ENCODE measurements at regions not wholly inside any gene's neighbourhood (a gene's known extent, or its start where the extent isn't known, plus 50 kb on each side); places are given as distances from the start of the nearest gene placed in this dataset.
A peak's percentile ranks its signal among the peaks of the same experiment; 100 is the strongest.
"Not testable (repeated sequence)": the region's sequence is repeated elsewhere in the genome, so short reads cannot be mapped to it uniquely, and the experiment has no call there.

DNA sequence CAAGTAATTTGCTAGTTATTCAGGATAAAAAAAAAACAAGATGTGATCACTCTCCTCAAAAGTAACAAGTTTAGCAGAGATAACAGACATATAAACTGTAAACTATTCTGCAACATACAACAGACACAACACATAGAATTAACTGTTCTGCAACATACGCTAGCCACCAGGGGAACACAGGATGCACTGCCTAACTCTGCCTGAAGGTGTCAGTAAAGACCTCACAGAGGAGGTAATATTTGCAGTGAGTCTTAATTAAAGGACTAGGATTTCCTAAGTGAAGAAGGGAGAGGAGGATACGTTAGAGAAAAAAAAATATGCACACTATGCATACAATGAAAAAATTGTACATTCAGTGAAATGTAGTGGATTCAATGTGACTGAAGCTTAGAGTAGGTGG is 129.6 kb downstream of the NBPF8 start:
- H3K36me3 ChIP-seq (ENCODE audit: control insufficient read depth, insufficient read depth, low read length); H3K4me3 ChIP-seq; H3K9me1 ChIP-seq (ENCODE audit: control insufficient read depth, insufficient read depth, low read length); POLR2A ChIA-PET; H3K9me3 ChIP-seq (replicated peaks; ENCODE audit: control insufficient read depth, insufficient read depth, low read depth, low read length); H3K27ac ChIP-seq (ENCODE audit: extremely low read depth, low read depth, low read length); H3K79me2 ChIP-seq (ENCODE audit: control insufficient read depth, insufficient read depth, low read length); BruUV-seq (replicated peaks); H3K9ac ChIP-seq (ENCODE audit: insufficient read depth in 1 of 2, low read depth in 2 of 2, low read length in 2 of 2); H3K4me1 ChIP-seq (replicated peaks in 1 of 2; ENCODE audit: control insufficient read depth in 2 of 2, insufficient read depth in 2 of 2, low read length in 2 of 2); H2AFZ ChIP-seq (ENCODE audit: low read depth, low read length); H3K27me3 ChIP-seq (ENCODE audit: control insufficient read depth in 2 of 2, insufficient read depth in 2 of 2, low read length in 2 of 2); CTCF ChIA-PET (ENCODE audit: low intra/inter-chr PET ratio); intact Hi-C loops (cut with micrococcal nuclease); DNase-seq (ENCODE audit: extremely low read depth in 1 of 4, low spot score in 3 of 4); H3K4me2 ChIP-seq (ENCODE audit: insufficient read depth, low read length); in situ Hi-C loops (cut with MboI); H4K20me1 ChIP-seq (replicated peaks; ENCODE audit: control insufficient read depth, insufficient read depth, low read length); FAIRE-seq: not testable (repeated sequence)
- 0 out of 2 replicates have a peak, but pooled peaks have one; percentile 7 for TF ChIP-seq SMC3 (conservative IDR thresholded peaks at IDR 0.05; ENCODE audit: insufficient read depth, low read depth, low read length)
- TF ChIP-seq, protein P1, sequence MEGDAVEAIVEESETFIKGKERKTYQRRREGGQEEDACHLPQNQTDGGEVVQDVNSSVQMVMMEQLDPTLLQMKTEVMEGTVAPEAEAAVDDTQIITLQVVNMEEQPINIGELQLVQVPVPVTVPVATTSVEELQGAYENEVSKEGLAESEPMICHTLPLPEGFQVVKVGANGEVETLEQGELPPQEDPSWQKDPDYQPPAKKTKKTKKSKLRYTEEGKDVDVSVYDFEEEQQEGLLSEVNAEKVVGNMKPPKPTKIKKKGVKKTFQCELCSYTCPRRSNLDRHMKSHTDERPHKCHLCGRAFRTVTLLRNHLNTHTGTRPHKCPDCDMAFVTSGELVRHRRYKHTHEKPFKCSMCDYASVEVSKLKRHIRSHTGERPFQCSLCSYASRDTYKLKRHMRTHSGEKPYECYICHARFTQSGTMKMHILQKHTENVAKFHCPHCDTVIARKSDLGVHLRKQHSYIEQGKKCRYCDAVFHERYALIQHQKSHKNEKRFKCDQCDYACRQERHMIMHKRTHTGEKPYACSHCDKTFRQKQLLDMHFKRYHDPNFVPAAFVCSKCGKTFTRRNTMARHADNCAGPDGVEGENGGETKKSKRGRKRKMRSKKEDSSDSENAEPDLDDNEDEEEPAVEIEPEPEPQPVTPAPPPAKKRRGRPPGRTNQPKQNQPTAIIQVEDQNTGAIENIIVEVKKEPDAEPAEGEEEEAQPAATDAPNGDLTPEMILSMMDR (IDR thresholded peaks at IDR 0.05 in 2 of 3, conservative IDR thresholded peaks at IDR 0.05 in 1 of 3; ENCODE audit: insufficient read depth in 2 of 3, low read depth in 1 of 3, low read length in 3 of 3): peak in 2 of 3 experiments; percentile 46 to 52; a peak in 4 of 6 replicates
- 40% methylated on average over 1 of the region's 2 CpGs for WGBS (ENCODE audit: insufficient coverage, low coverage, missing lambda C conversion rate)
- ATAC-seq: peak; percentile 95

DNA sequence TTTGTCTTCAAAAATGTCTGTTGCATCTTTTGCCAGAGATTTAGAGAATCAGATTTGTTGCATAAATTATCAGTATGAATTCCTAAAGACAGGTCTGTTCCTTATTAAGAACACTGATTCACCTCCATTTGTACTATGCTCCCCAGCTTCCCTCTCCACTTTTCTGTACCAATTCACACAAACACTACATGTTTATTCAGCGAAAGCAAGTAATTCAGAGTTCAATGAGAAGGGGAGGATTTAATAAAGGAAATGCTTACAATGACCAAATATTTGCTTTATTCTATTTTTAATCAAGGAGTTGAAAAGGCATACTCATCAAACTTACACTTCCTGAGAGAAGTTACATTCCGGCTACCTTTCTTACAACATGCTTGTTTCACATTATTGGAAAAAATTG is 135.5 kb downstream of the NBPF8 start:
- H3K27me3 ChIP-seq (ENCODE audit: control insufficient read depth in 2 of 2, insufficient read depth in 2 of 2, low read length in 2 of 2); H3K9ac ChIP-seq (ENCODE audit: insufficient read depth in 1 of 2, low read depth in 2 of 2, low read length in 2 of 2); BruUV-seq (replicated peaks); H3K4me2 ChIP-seq (ENCODE audit: insufficient read depth, low read length); H2AFZ ChIP-seq (ENCODE audit: low read depth, low read length); H3K9me3 ChIP-seq (replicated peaks; ENCODE audit: control insufficient read depth, insufficient read depth, low read depth, low read length); intact Hi-C loops (cut with micrococcal nuclease); FAIRE-seq; H4K20me1 ChIP-seq (replicated peaks; ENCODE audit: control insufficient read depth, insufficient read depth, low read length); H3K4me3 ChIP-seq; H3K4me1 ChIP-seq (replicated peaks in 1 of 2; ENCODE audit: control insufficient read depth in 2 of 2, insufficient read depth in 2 of 2, low read length in 2 of 2); H3K9me1 ChIP-seq (ENCODE audit: control insufficient read depth, insufficient read depth, low read length); POLR2A ChIA-PET; ATAC-seq; H3K36me3 ChIP-seq (ENCODE audit: control insufficient read depth, insufficient read depth, low read length); CTCF ChIA-PET (ENCODE audit: low intra/inter-chr PET ratio); DNase-seq (ENCODE audit: extremely low read depth in 1 of 4, low spot score in 3 of 4); H3K27ac ChIP-seq (ENCODE audit: extremely low read depth, low read depth, low read length); in situ Hi-C loops (cut with MboI); H3K79me2 ChIP-seq (ENCODE audit: control insufficient read depth, insufficient read depth, low read length): not testable (repeated sequence)
- WGBS (ENCODE audit: insufficient coverage, low coverage, missing lambda C conversion rate): no CpG with 5 or more reads among the region's 2 CpGs

DNA sequence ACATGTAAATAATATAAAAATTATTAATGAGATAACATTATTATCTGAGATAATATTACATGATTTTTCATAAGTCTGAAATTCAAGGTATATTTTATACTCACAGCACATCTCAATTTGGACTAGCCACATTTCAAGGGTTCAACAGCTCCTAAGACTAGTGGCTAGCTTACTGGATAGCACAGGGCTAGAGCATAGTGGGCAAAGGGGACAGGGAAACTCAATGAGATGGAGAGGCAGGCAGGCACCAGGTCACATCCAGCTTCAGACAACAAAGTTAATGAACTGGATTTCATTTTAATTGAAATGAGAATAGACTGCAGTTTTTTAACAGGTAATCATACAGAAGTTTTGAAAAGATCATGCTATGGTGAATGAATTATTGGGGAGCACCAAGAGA is 137.4 kb downstream of the NBPF8 start:
- 0 out of 3 replicates have a peak, but pooled peaks have one; percentile 19 for ATAC-seq
- H3K9ac ChIP-seq (ENCODE audit: insufficient read depth in 1 of 2, low read depth in 2 of 2, low read length in 2 of 2); H3K27ac ChIP-seq (ENCODE audit: extremely low read depth, low read depth, low read length); H4K20me1 ChIP-seq (replicated peaks; ENCODE audit: control insufficient read depth, insufficient read depth, low read length); H2AFZ ChIP-seq (ENCODE audit: low read depth, low read length); H3K4me1 ChIP-seq (replicated peaks in 1 of 2; ENCODE audit: control insufficient read depth in 2 of 2, insufficient read depth in 2 of 2, low read length in 2 of 2); H3K4me2 ChIP-seq (ENCODE audit: insufficient read depth, low read length); BruUV-seq (replicated peaks); in situ Hi-C loops (cut with MboI); H3K27me3 ChIP-seq (ENCODE audit: control insufficient read depth in 2 of 2, insufficient read depth in 2 of 2, low read length in 2 of 2); H3K9me3 ChIP-seq (replicated peaks; ENCODE audit: control insufficient read depth, insufficient read depth, low read depth, low read length); intact Hi-C loops (cut with micrococcal nuclease); H3K79me2 ChIP-seq (ENCODE audit: control insufficient read depth, insufficient read depth, low read length); H3K4me3 ChIP-seq; H3K9me1 ChIP-seq (ENCODE audit: control insufficient read depth, insufficient read depth, low read length); POLR2A ChIA-PET; H3K36me3 ChIP-seq (ENCODE audit: control insufficient read depth, insufficient read depth, low read length); CTCF ChIA-PET (ENCODE audit: low intra/inter-chr PET ratio); DNase-seq (ENCODE audit: extremely low read depth in 1 of 4, low spot score in 3 of 4); FAIRE-seq: not testable (repeated sequence)

All from K562 (cell line).